ENCODE measurements at regions not wholly inside any gene's neighbourhood (a gene's known extent, or its start where the extent isn't known, plus 50 kb on each side); places are given as distances from the start of the nearest gene placed in this dataset.

DNA sequence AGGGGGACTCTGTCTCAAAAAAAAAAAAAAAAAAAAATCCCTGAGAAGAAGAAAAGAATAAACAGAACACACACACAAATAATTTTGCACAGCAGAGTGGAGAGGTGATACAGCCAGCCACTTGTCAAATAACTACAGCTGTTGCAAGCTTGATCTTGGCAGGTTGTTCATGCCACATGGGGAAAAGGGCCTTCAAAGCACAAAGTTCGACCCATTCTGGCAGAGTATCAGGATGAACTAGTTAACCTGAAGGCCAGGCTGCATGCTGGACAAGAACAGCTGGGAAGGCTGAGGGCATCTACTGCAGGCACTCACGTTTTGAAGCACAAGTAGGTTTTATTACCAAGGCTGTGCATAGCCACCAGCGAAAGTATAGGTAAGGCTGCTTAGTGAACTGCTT lies 104.1 kb downstream of the KCTD15 start:
- DNase-seq (ENCODE audit: low spot score) = no peak

DNA sequence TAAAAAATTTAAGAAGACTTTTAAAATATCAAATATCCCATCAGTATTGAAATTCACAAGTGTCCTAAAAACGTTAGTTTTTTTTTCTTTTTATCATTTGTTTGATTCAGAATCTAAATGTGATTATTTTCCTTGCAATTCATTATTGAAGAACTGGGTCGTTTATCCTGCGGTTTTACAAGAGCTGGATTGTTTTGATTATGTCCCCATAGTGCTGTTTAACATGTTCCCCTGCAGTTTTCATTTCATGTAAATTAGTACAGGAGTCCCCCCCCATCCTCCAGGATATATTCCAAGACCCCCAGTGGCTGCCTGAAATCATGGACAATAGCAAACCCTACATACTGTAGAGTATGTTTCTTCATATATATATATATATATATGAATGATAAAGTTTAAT lies 105.7 kb downstream of the KCTD15 start:
- DNase-seq (ENCODE audit: low spot score) = no peak

GRCh38 chr19:33902802-33903488 lies 106.3 kb downstream of the KCTD15 start:
- DNase-seq (ENCODE audit: low spot score) = no peak

- DNase-seq (ENCODE audit: low spot score) = no peak
Observed at GRCh38 chr19:33903489-33903850, 106.8 kb downstream of the KCTD15 start.

GRCh38 chr19:33904681-33905080 lies 108.0 kb downstream of the KCTD15 start:
- DNase-seq (ENCODE audit: low spot score) = no peak

- DNase-seq (ENCODE audit: low spot score) = no peak
Observed at GRCh38 chr19:33905473-33905936, 108.8 kb downstream of the KCTD15 start.

GRCh38 chr19:33905937-33906577 lies 109.4 kb downstream of the KCTD15 start:
- no peak for DNase-seq (ENCODE audit: low spot score)

- DNase-seq (ENCODE audit: low spot score) = no peak
Observed at GRCh38 chr19:33906578-33907335, 110.1 kb downstream of the KCTD15 start.

DNA sequence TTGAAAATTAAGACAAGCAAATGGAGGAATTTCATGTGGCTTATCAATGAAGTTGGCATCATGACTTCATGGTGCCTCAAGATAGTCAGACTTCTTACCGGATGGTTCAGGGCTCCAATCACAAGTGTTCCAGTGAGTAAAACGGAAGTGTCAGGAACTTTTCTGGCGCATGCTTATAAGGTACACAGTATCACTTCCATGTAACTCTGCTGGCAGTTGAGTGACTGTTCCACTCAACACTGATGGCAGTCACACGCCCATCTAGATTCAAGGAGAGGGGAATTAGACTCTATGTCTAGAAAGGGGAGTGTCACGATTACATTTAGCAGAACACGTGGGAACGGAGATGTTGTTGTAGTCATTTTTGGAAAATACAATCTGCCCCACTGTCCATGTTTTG lies 114.3 kb downstream of the KCTD15 start:
- no peak for DNase-seq (ENCODE audit: low spot score)

GRCh38 chr19:33914599-33914998 lies 117.9 kb downstream of the KCTD15 start:
- DNase-seq (ENCODE audit: low spot score) = no peak

DNA sequence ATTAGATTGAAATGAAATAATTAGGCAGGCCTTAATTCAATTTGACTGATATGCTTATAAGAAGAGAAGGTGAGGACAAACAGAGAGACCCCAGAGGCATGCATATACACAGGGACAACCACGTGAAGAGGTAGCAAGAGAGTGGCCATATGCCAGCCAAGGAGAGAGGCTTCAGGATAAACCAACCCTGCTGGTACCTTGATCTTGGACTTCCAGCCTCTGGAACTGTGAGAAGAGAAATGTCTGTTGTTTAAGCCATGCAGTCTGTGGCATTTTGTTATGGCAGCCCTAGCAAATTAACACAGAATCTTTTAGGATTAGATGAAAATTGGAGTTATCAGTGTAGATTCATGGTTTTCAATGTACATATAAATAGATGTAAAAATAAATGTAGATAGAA lies 120.1 kb downstream of the KCTD15 start:
- DNase-seq (ENCODE audit: low spot score) = no peak

- no peak for DNase-seq (ENCODE audit: low spot score)
Observed at GRCh38 chr19:33919291-33919690, 122.6 kb downstream of the KCTD15 start.

- no peak for DNase-seq (ENCODE audit: low spot score)
Observed at GRCh38 chr19:33921165-33921564, 124.5 kb downstream of the KCTD15 start.

DNA sequence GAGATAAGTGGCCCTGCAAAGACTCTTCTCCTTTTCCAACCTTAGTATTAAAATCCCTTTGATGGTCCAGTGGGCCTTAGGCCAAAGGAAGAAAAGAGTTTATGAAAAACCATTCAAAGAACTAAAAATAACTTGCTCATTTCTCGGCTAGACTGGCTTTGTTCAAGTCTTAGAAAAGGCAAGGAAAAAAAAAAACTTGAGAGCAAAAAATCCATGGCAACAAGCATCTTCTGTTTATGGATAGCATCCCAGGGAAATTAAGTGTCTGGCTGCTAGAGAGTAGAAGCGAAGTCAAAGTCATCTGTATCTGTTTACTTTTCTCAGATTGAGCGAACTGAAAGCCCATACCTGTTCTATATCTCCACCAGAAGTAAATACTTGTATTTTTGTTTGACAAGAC lies 129.6 kb downstream of the KCTD15 start:
- DNase-seq (ENCODE audit: low spot score) = no peak

DNA sequence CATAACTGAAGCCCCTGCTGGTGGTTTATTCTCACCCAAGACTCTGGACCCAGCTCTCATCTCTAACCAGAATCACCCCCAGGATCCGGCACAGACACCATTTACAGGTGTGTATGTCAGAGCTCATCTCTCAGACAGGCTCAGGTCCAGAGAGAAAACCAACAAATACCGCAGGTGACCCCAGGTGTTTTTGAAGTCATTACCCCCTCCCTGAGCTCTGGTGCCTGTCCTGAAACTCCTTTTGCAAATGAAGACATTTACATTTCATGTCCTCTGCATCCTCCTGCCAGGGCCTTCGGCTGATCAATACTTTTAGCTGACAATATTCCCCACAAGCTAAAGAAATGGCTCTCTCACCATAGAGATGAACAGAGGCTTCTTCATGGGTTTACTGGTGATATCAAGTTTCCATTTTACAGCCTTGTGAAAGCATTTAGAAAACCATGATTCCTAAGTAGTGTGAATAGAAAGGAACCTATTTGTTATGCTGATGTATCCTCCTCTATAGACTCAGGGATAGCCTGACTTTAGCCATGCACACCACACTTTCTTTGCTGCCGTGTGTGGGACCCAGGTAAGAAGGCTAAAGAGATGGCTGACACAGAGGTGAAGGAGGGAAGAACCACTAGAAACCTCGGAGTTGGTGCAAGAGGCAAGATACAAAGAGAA lies 131.3 kb downstream of the KCTD15 start:
- no peak for DNase-seq (ENCODE audit: low spot score)

DNA sequence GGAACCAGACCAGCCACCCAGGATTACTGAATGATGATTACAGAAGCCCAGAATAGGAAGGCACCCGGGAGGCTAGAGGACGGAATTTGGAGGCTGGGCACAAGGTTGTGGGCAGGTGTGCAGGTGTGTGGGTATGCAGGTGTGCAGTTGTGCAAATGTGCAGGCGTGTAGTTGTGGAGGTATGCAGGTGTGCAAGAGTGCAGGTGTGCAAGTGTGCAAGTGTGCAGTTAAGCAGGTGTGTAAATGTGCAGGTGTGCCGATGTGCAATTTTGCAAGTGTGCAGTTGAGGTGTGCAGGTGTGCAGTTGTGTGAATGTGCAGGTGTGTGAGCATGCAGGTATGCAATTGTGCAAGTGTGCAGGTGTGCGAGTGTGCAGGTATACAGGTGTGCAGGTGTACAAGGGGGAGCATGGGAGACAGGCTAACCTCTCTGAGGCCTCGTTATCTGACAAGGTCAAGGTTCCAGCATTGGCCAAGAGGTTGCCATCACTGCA lies 131.8 kb downstream of the KCTD15 start:
- no peak for DNase-seq (ENCODE audit: low spot score)

- no peak for DNase-seq (ENCODE audit: low spot score)
Observed at GRCh38 chr19:33933931-33934330, 137.3 kb downstream of the KCTD15 start.

GRCh38 chr19:33938821-33939220 lies 142.2 kb downstream of the KCTD15 start:
- DNase-seq (ENCODE audit: low spot score) = no peak

DNA sequence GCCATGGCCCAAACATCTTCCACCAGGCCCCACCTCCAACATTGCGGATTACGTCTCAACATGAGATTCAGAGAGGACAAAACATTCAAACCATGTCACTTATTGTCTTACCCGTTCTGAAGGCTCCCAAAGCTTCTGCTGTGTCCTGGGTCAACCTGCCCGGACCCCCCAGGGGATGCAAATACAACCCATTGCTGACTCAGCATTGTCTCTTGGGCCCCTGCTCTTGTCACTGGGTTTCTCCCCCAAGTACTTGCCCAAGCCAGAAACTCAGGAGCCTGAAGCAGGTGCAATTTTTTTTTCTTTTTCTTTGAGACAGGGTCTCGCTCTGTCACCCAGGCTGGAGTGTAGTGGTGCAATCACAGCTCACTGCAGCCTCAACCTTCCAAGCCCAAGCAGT lies 144.5 kb downstream of the KCTD15 start:
- no peak for DNase-seq (ENCODE audit: low spot score)

GRCh38 chr19:33946535-33947264 lies 150.0 kb downstream of the KCTD15 start:
- DNase-seq (ENCODE audit: low spot score) = no peak

DNA sequence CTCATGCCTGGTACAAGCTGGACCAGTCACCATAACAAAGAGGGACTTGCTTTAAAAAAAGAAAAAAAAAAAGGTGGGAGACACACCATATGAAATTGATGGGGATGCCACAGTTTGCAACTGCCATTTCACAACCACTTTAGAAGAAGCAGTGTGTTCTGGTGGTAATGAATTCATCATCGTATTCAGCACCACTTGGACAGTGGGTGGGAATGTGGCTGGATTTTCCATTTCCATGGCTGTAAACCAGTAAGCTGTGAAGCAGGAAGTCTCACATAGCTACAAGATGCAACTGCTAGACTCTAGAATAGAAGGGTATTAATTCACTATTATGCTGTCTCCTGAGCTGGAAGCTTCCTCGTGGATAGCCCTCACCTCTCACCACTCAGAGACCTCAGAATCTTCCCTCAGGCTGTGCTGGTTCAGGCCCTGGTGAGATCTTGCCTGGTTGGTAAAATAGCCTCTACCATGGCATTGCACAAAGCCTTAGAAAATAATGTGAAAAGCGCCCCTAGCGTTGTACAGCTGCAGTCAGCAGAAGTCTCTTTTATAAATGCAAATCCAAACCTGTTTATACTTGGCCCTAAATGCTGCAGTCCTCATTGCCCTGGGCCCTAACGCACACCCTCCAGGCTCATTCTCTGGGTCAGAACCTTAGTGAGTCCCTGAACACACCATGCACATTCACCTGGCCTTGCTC lies 150.7 kb downstream of the KCTD15 start:
- DNase-seq (ENCODE audit: low spot score) = no peak
